ENCODE measurements at regions not wholly inside any gene's neighbourhood (a gene's known extent, or its start where the extent isn't known, plus 50 kb on each side); places are given as distances from the start of the nearest gene placed in this dataset.

GRCh38 chr1:57644667-57645066 lies 220.8 kb upstream of the DAB1 start:
- no peak for TF ChIP-seq CTCF (IDR thresholded peaks at IDR 0.05; ENCODE audit: control insufficient read depth, extremely low read depth, insufficient read depth)
- H3K4me3 ChIP-seq (ENCODE audit: low read depth, low read length) = no peak overlapping the region
- no peak for DNase-seq (ENCODE audit: low read depth)

- no peak for DNase-seq (ENCODE audit: low read depth)
- no peak overlapping the region for H3K4me3 ChIP-seq (ENCODE audit: low read depth, low read length)
- TF ChIP-seq CTCF (IDR thresholded peaks at IDR 0.05; ENCODE audit: control insufficient read depth, extremely low read depth, insufficient read depth) = no peak
Measured at GRCh38 chr1:57638239-57638638, 214.4 kb upstream of the DAB1 start.

GRCh38 chr1:57637155-57637554 lies 213.3 kb upstream of the DAB1 start:
- H3K4me3 ChIP-seq (ENCODE audit: low read depth, low read length) = no peak overlapping the region
- no peak for DNase-seq (ENCODE audit: low read depth)
- no peak for TF ChIP-seq CTCF (IDR thresholded peaks at IDR 0.05; ENCODE audit: control insufficient read depth, extremely low read depth, insufficient read depth)

- DNase-seq (ENCODE audit: low read depth) = no peak
- no peak for TF ChIP-seq CTCF (IDR thresholded peaks at IDR 0.05; ENCODE audit: control insufficient read depth, extremely low read depth, insufficient read depth)
- H3K4me3 ChIP-seq (ENCODE audit: low read depth, low read length) = no peak overlapping the region
Measured at GRCh38 chr1:57633881-57634280, 210.0 kb upstream of the DAB1 start.

- no peak overlapping the region for H3K4me3 ChIP-seq (ENCODE audit: low read depth, low read length)
- TF ChIP-seq CTCF (IDR thresholded peaks at IDR 0.05; ENCODE audit: control insufficient read depth, extremely low read depth, insufficient read depth) = no peak
- DNase-seq (ENCODE audit: low read depth) = no peak
Measured at GRCh38 chr1:57633056-57633455, 209.2 kb upstream of the DAB1 start.

GRCh38 chr1:57632401-57632800 lies 208.5 kb upstream of the DAB1 start:
- DNase-seq (ENCODE audit: low read depth) = no peak
- no peak overlapping the region for H3K4me3 ChIP-seq (ENCODE audit: low read depth, low read length)
- TF ChIP-seq CTCF (IDR thresholded peaks at IDR 0.05; ENCODE audit: control insufficient read depth, extremely low read depth, insufficient read depth) = no peak

- H3K4me3 ChIP-seq (ENCODE audit: low read depth, low read length) = no peak overlapping the region
- no peak for TF ChIP-seq CTCF (IDR thresholded peaks at IDR 0.05; ENCODE audit: control insufficient read depth, extremely low read depth, insufficient read depth)
- DNase-seq (ENCODE audit: low read depth) = no peak
Measured at GRCh38 chr1:57627612-57628011, 203.8 kb upstream of the DAB1 start.

Measured in LNCaP clone FGC (cell line).